MM.1S (cell line): ENCODE measurements at regions not wholly inside any gene's neighbourhood (a gene's known extent, or its start where the extent isn't known, plus 50 kb on each side); places are given as distances from the start of the nearest gene placed in this dataset.

Experiments
- DNase-seq: peaks from one replicate; pipeline ENCODE4 v3.0.0-alpha.2; 2015
- H2AFZ ChIP-seq: fragments of 300-600 bp; sonication (generic); 2 replicates; pipeline ENCODE4 v1.6.0; 2016; ENCODE audit warnings: antibody characterized with exemption, low read length
- H3F3A ChIP-seq: fragments of 300-600 bp; sonication (generic); 2 replicates; pipeline ENCODE4 v1.6.1; 2016; ENCODE audit warnings: mild to moderate bottlenecking, antibody characterized with exemption, low read length, moderate library complexity, mixed read lengths; ENCODE audit not compliant: insufficient read depth
- H3K27ac ChIP-seq: fragments of 300-600 bp; sonication (generic); 2 replicates; pipeline ENCODE4 v1.5.1; 2016; ENCODE audit warnings: mild to moderate bottlenecking, low read length
- H3K27me3 ChIP-seq: fragments of 300-600 bp; sonication (generic); replicated peaks from 2 replicates; pipeline ENCODE4 v1.6.0; 2016; ENCODE audit warnings: low read length; ENCODE audit not compliant: insufficient read depth
- H3K36me3 ChIP-seq: fragments of 300-600 bp; sonication (generic); replicated peaks from 2 replicates; pipeline ENCODE4 v1.6.1; 2016; ENCODE audit warnings: mild to moderate bottlenecking, low read length, mixed read lengths; ENCODE audit not compliant: insufficient read depth
- H3K4me1 ChIP-seq: fragments of 300-600 bp; sonication (generic); 2 replicates; pipeline ENCODE4 v1.6.1; 2016; ENCODE audit warnings: low read length, mixed read lengths
- H3K4me2 ChIP-seq: fragments of 300-600 bp; sonication (generic); 2 replicates; pipeline ENCODE4 v1.6.0; 2016; ENCODE audit warnings: low read depth, low read length
- H3K4me3 ChIP-seq: fragments of 300-600 bp; sonication (generic); 2 replicates; pipeline ENCODE4 v1.5.1; 2016; ENCODE audit warnings: low read length, mixed read lengths
- H3K79me2 ChIP-seq: fragments of 300-600 bp; sonication (generic); 2 replicates; pipeline ENCODE4 v1.6.1; 2016; ENCODE audit warnings: mixed run types, low read length, mixed read lengths
- H3K9ac ChIP-seq: fragments of 300-600 bp; sonication (generic); 2 replicates; pipeline ENCODE4 v1.6.1; 2016; ENCODE audit warnings: low read length, mixed read lengths
- H3K9me2 ChIP-seq: fragments of 300-600 bp; sonication (generic); replicated peaks from 2 replicates; pipeline ENCODE4 v1.6.1; 2016; ENCODE audit warnings: mild to moderate bottlenecking, low read length, mixed read lengths; ENCODE audit not compliant: insufficient read depth
- H3K9me3 ChIP-seq: fragments of 300-600 bp; sonication (generic); replicated peaks from 2 replicates; pipeline ENCODE4 v1.6.1; 2016; ENCODE audit warnings: mild to moderate bottlenecking, low read length, mixed read lengths; ENCODE audit not compliant: insufficient read depth
- H4K20me1 ChIP-seq: fragments of 300-600 bp; sonication (generic); 2 replicates; pipeline ENCODE4 v1.6.1; 2016; ENCODE audit warnings: mild to moderate bottlenecking, low read length, moderate library complexity, mixed read lengths; ENCODE audit not compliant: insufficient read depth
- EZH2 ChIP-seq: fragments of 300-600 bp; sonication (generic); optimal IDR thresholded peaks from 2 replicates; pipeline ENCODE3; 2017; ENCODE audit warnings: low read depth, mild to moderate bottlenecking, antibody characterized with exemption, low read length, mixed read lengths
- EZH2phosphoT487 ChIP-seq: fragments of 300-600 bp; sonication (generic); IDR thresholded peaks from 2 replicates; pipeline ENCODE4 v1.6.1; 2018; ENCODE audit warnings: antibody characterized with exemption, low read length
- TF ChIP-seq, protein P1 (sequence below): fragments of 300-600 bp; sonication (generic); IDR thresholded peaks from 2 replicates; pipeline ENCODE4 v1.5.1; 2016; ENCODE audit warnings: antibody characterized with exemption, low read length, mixed read lengths

DNA sequence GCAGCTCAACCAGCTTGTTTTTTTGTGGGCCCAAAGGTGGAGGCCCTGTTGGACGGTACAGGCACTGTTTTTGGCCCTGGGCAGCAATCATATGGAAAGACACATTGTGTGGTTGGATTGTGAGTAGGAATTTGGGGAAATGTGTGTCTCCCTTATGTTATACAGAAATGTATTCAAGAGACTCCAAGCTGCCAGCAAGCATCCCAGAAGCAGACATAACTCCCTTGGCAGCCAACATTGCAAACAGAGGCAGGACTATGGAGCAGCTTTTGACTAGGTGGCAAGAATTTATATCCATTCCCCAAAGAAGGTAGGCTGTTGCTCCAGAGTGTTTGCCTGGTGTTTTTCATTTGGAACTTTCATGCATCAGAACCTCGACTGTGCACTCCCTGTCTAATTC is 104.9 kb downstream of the BUB3 start:
- no peak overlapping the region for H3K27ac ChIP-seq
- no peak overlapping the region for H3K4me3 ChIP-seq
- no peaks in the 10 kb centered on the region for H4K20me1 ChIP-seq
- no peak overlapping the region for H3K4me2 ChIP-seq
- H3K36me3 ChIP-seq, result no peaks in the 10 kb centered on the region
- H3K9ac ChIP-seq, result no peak overlapping the region
- H3K27me3 ChIP-seq, result no peaks in the 10 kb centered on the region
- no peaks in the 10 kb centered on the region; the same call in 1 of the 2 replicates for H3K9me3 ChIP-seq
- TF ChIP-seq EZH2phosphoT487, result no peak
- no peak overlapping the region for H2AFZ ChIP-seq
- H3K9me2 ChIP-seq, result no peaks in the 10 kb centered on the region
- no peaks in the 10 kb centered on the region for H3K79me2 ChIP-seq
- DNase-seq, result no peak
- H3K4me1 ChIP-seq, result no peaks in the 10 kb centered on the region
- no peaks in the 10 kb centered on the region for H3F3A ChIP-seq

DNA sequence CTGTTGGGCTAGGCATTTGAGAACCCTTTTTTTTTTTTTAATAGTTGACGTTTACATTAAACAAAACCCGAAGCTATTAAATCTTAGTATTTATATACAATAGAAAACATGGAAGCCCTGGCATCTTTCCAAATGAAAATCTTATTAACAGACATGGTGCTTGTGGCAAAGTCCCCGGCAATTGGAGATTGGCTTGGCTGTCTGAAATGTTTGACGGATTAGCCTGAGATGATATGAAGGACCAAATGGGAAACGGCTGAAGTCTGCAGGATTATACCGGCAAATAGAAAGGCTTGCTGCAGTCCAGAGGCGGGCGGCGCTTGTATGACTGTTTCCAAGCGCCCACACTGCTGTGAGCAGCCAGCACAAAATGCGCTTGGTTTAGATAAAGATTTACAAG is 105.6 kb downstream of the BUB3 start:
- Histone ChIP-seq H3K9ac (no peak overlapping the region), H3K9me3 (no peaks in the 10 kb centered on the region; the same call in 1 of the 2 replicates), H2AFZ (no peak overlapping the region)

DNA sequence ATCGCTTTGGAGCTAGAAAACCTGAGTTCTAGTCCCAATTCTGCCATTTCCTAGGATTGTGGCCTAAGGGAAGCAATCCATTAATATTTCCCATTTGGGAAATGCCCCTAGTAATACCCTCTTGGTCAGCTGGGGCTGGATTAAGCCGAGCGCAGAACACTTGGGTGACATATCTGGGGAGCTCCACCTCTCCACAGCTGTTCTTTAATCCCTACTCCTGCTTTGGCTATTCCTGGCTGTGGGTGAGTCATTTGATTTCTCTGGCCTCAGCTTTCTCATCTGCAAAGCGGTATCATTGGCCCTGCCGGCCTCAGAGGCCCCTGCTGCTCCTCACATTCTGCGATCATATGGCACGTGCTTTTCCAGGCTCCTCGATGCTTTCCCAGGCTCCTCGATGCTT is 108.3 kb downstream of the BUB3 start:
- H3K9ac ChIP-seq, result no peak overlapping the region

More for the DNA sequence above, 105.6 kb downstream of the BUB3 start:
- Histone ChIP-seq H3K4me2 (no peak overlapping the region), H3K9me2 (no peaks in the 10 kb centered on the region), H3F3A (no peaks in the 10 kb centered on the region), H3K4me3 (no peak overlapping the region), H3K27ac (no peak overlapping the region), H3K36me3 (no peaks in the 10 kb centered on the region), H3K27me3 (no peaks in the 10 kb centered on the region), H3K4me1 (no peaks in the 10 kb centered on the region), H3K79me2 (no peaks in the 10 kb centered on the region), H4K20me1 (no peaks in the 10 kb centered on the region)
- no peak for TF ChIP-seq EZH2
- TF ChIP-seq EZH2phosphoT487, result no peak
- TF ChIP-seq, protein P1, sequence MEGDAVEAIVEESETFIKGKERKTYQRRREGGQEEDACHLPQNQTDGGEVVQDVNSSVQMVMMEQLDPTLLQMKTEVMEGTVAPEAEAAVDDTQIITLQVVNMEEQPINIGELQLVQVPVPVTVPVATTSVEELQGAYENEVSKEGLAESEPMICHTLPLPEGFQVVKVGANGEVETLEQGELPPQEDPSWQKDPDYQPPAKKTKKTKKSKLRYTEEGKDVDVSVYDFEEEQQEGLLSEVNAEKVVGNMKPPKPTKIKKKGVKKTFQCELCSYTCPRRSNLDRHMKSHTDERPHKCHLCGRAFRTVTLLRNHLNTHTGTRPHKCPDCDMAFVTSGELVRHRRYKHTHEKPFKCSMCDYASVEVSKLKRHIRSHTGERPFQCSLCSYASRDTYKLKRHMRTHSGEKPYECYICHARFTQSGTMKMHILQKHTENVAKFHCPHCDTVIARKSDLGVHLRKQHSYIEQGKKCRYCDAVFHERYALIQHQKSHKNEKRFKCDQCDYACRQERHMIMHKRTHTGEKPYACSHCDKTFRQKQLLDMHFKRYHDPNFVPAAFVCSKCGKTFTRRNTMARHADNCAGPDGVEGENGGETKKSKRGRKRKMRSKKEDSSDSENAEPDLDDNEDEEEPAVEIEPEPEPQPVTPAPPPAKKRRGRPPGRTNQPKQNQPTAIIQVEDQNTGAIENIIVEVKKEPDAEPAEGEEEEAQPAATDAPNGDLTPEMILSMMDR, result no peak
- DNase-seq, result no peak

DNA sequence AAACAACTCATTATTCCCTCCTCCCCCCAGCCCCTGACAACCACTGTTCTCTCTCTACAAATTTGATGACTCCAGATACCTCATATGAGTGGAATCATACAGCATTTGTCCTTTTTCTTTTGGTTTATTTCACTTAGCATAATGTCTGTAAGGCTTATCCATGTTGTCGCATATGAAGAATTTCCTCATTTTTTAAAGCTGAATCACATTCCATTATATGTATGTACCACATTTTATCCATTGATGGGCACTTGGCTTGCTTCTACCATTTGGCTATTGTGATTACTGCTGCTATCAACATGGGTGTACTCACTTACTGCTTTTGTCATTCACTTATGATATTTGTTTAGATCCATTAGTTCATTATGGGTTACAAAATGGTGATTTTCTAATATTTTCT is 112.8 kb downstream of the BUB3 start:
- Histone ChIP-seq H3K4me2 (no peak overlapping the region), H3K9me3 (no peaks in the 10 kb centered on the region), H3F3A (no peaks in the 10 kb centered on the region), H3K9ac (no peak overlapping the region), H3K9me2 (no peaks in the 10 kb centered on the region), H3K36me3 (no peaks in the 10 kb centered on the region), H3K79me2 (no peaks in the 10 kb centered on the region), H3K27me3 (no peaks in the 10 kb centered on the region), H2AFZ (no peak overlapping the region), H3K27ac (no peak overlapping the region), H3K4me1 (no peaks in the 10 kb centered on the region), H3K4me3 (no peak overlapping the region), H4K20me1 (no peaks in the 10 kb centered on the region)
- no peak for DNase-seq
- TF ChIP-seq EZH2 (no peak), EZH2phosphoT487 (no peak)
- TF ChIP-seq, protein P1, result no peak

More for the DNA sequence above, 108.3 kb downstream of the BUB3 start:
- TF ChIP-seq, protein P1, result no peak
- TF ChIP-seq EZH2phosphoT487 (no peak), EZH2 (no peak)
- H4K20me1 ChIP-seq, result no peaks in the 10 kb centered on the region
- no peak for DNase-seq
- H3K4me1 ChIP-seq, result no peaks in the 10 kb centered on the region
- H3K9me3 ChIP-seq, result no peaks in the 10 kb centered on the region
- H3F3A ChIP-seq, result no peaks in the 10 kb centered on the region
- H2AFZ ChIP-seq, result no peak overlapping the region
- no peak overlapping the region for H3K27ac ChIP-seq
- no peak overlapping the region for H3K4me3 ChIP-seq
- H3K9me2 ChIP-seq, result no peaks in the 10 kb centered on the region
- no peak overlapping the region for H3K4me2 ChIP-seq
- no peaks in the 10 kb centered on the region for H3K36me3 ChIP-seq
- no peaks in the 10 kb centered on the region for H3K27me3 ChIP-seq
- H3K79me2 ChIP-seq, result no peaks in the 10 kb centered on the region
